Spinal cord (tissue), 9 donors: ENCODE measurements at regions not wholly inside any gene's neighbourhood (a gene's known extent, or its start where the extent isn't known, plus 50 kb on each side); places are given as distances from the start of the nearest gene placed in this dataset.

Source experiments
- DNase-seq, 6 donors: peaks; one replicate each; pipeline versions ENCODE4 v3.0.0 to v3.0.0-alpha.2; 2013 to 2015; ENCODE audit warnings: low spot score in 6 of 6, low read depth in 4 of 6
- H3K27ac ChIP-seq: one replicate; pipeline ENCODE4 v1.5.1; 2013; ENCODE audit warnings: low read depth, low read length, control low read depth
- H3K27me3 ChIP-seq: one replicate; pipeline ENCODE4 v1.6.1; 2013; ENCODE audit warnings: low read length; ENCODE audit not compliant: control insufficient read depth, insufficient read depth
- H3K36me3 ChIP-seq: one replicate; pipeline ENCODE4 v1.6.1; 2013; ENCODE audit warnings: low read length; ENCODE audit not compliant: control insufficient read depth, insufficient read depth
- H3K4me1 ChIP-seq: one replicate; pipeline ENCODE4 v1.6.1; 2013; ENCODE audit warnings: low read length; ENCODE audit not compliant: control insufficient read depth, insufficient read depth
- H3K4me3 ChIP-seq: one replicate; pipeline ENCODE4 v1.5.1; 2013; ENCODE audit warnings: low read depth, low read length, control low read depth
- H3K9me3 ChIP-seq: one replicate; pipeline ENCODE4 v1.6.1; 2013; ENCODE audit warnings: low read length; ENCODE audit not compliant: control insufficient read depth, insufficient read depth
- WGBS: methylation state at CpG from one replicate; pipeline ENCODE4 v1.1.5; 2013; ENCODE audit warnings: missing lambda C conversion rate; ENCODE audit not compliant: insufficient coverage; 5-methylcytosine and 5-hydroxymethylcytosine counted together
- donor health status: healthy.

DNA sequence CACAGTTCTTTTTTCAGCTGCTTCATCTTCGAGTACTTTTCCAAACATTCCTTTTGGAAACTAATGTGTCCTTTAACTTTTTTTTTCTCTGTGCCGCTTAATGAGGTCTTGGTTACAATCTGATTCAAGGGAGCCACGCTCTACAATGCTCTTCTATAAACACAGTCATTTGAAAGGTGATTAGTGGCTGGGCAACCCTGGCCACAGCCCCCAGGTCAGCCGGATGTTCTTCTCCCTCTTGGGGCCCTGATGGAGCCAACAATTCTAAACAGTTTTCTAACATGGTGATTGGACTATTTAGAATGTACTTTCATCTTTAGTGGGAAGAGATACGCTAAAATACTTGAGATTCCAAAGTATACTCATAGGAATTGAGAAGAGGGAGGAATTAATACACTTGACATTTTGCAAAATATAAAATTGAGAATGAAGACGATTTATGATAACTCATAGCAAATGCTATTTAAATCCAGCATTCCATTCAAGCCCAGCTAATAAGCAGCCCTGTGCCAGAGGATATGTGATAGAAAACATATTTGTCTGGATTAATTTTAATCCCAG is 83.7 kb upstream of the MBOAT2 start:
- H3K27me3 ChIP-seq: no peaks in the 10 kb centered on the region
- no peak overlapping the region for H3K27ac ChIP-seq
- peak in 1 of 6 donors; percentile 57 for DNase-seq
- H3K9me3 ChIP-seq: no peaks in the 10 kb centered on the region
- no peaks in the 10 kb centered on the region for H3K36me3 ChIP-seq
- peaks cover 3% of the 10 kb centered on the region for H3K4me1 ChIP-seq
- no peak overlapping the region for H3K4me3 ChIP-seq
- WGBS: no CpG with 5 or more reads among the region's 6 CpGs

GRCh38 chr2:9086465-9086864 is 83.0 kb upstream of the MBOAT2 start:
- Histone ChIP-seq H3K27me3 (no peaks in the 10 kb centered on the region), H3K36me3 (no peaks in the 10 kb centered on the region), H3K9me3 (no peaks in the 10 kb centered on the region), H3K4me1 (peaks cover 3% of the 10 kb centered on the region), H3K4me3 (no peak overlapping the region), H3K27ac (no peak overlapping the region)
- WGBS: no CpG with 5 or more reads among the region's 7 CpGs
- no peak for DNase-seq

- no peaks in the 10 kb centered on the region for H3K36me3 ChIP-seq
- no peaks in the 10 kb centered on the region for H3K27me3 ChIP-seq
- WGBS: 100% methylated on average over 1 of the region's 2 CpGs
- no peaks in the 10 kb centered on the region for H3K9me3 ChIP-seq
- peaks cover 3% of the 10 kb centered on the region for H3K4me1 ChIP-seq
- no peak overlapping the region for H3K27ac ChIP-seq
- H3K4me3 ChIP-seq: no peak overlapping the region
- no peak for DNase-seq
Observed at GRCh38 chr2:9085353-9085752, 81.9 kb upstream of the MBOAT2 start.

- WGBS: 63% methylated on average over 2 of the region's 3 CpGs
- Histone ChIP-seq H3K27ac (no peak overlapping the region), H3K27me3 (no peaks in the 10 kb centered on the region), H3K4me3 (no peak overlapping the region), H3K4me1 (peaks cover 3% of the 10 kb centered on the region), H3K36me3 (no peaks in the 10 kb centered on the region), H3K9me3 (no peaks in the 10 kb centered on the region)
- DNase-seq: no peak
Observed at GRCh38 chr2:9083287-9083686, 79.8 kb upstream of the MBOAT2 start.

GRCh38 chr2:9082158-9082557 is 78.7 kb upstream of the MBOAT2 start:
- Histone ChIP-seq H3K27ac (no peak overlapping the region), H3K9me3 (no peaks in the 10 kb centered on the region), H3K36me3 (no peaks in the 10 kb centered on the region)

DNA sequence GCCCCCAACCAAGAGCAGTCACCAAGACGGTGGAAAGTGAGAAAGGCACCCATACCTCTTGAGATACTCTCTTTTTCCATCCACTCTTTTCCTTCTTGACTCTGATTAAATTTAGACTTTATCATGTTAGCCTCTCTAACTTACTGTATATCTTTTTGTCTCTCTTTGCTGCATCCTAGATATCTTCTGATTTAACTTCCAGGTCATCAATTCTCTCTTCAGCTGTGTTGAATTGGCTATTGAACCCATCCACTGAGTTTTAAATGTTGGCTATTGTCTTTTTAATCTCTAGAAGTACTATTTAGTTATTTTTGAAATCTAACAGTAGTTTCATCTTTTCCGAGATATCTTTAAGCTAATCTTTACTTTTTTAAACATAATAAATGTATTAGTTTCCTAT is 78.3 kb upstream of the MBOAT2 start:
- DNase-seq: no peak
- Histone ChIP-seq H3K4me3 (no peak overlapping the region), H3K4me1 (no peaks in the 10 kb centered on the region), H3K27ac (no peak overlapping the region), H3K9me3 (no peaks in the 10 kb centered on the region), H3K36me3 (no peaks in the 10 kb centered on the region), H3K27me3 (no peaks in the 10 kb centered on the region)
- WGBS: no CpG with 5 or more reads among the region's 2 CpGs

More at GRCh38 chr2:9082158-9082557, 78.7 kb upstream of the MBOAT2 start:
- H3K4me3 ChIP-seq: no peak overlapping the region
- peaks cover 2% of the 10 kb centered on the region for H3K4me1 ChIP-seq
- H3K27me3 ChIP-seq: no peaks in the 10 kb centered on the region
- no peak for DNase-seq

DNA sequence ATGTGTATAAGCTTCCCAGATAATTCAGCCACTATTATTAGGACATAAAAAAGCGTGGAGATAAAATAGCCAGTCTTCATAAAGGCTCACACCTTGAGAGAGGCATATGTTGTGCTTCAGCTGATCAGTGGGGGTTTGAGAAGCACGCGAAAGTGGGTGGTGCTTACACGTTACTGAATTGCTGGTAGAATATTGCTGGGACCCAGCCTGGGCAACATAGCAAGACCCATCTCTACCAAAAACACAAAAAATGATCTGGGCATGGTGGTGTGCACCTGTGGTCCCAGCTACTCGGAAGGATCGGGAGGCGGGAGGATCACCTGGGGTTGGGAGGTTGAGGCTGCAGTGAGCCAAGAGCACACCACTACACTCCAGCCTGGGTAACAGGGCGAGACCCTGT is 74.9 kb upstream of the MBOAT2 start:
- WGBS: 100% methylated on average over 2 of the region's 8 CpGs
- H3K4me3 ChIP-seq: no peak overlapping the region
- no peaks in the 10 kb centered on the region for H3K9me3 ChIP-seq
- H3K4me1 ChIP-seq: no peaks in the 10 kb centered on the region
- DNase-seq: no peak
- no peaks in the 10 kb centered on the region for H3K27me3 ChIP-seq
- no peaks in the 10 kb centered on the region for H3K36me3 ChIP-seq
- no peak overlapping the region for H3K27ac ChIP-seq

- 50% methylated on average over 1 of the region's 2 CpGs for WGBS
- peak in 2 of 6 donors; percentile 13 to 58 for DNase-seq
- H3K4me1 ChIP-seq: no peaks in the 10 kb centered on the region
- no peak overlapping the region for H3K27ac ChIP-seq
- H3K4me3 ChIP-seq: no peak overlapping the region
- H3K27me3 ChIP-seq: no peaks in the 10 kb centered on the region
- H3K9me3 ChIP-seq: no peaks in the 10 kb centered on the region
- no peaks in the 10 kb centered on the region for H3K36me3 ChIP-seq
Observed at GRCh38 chr2:9077691-9078090, 74.2 kb upstream of the MBOAT2 start.

GRCh38 chr2:9076755-9077154 is 73.3 kb upstream of the MBOAT2 start:
- no peak for DNase-seq
- H3K4me1 ChIP-seq: no peaks in the 10 kb centered on the region
- H3K27ac ChIP-seq: no peak overlapping the region
- H3K27me3 ChIP-seq: no peaks in the 10 kb centered on the region
- no peaks in the 10 kb centered on the region for H3K9me3 ChIP-seq
- H3K36me3 ChIP-seq: no peaks in the 10 kb centered on the region
- no peak overlapping the region for H3K4me3 ChIP-seq
- no CpG with 5 or more reads among the region's 6 CpGs for WGBS

DNA sequence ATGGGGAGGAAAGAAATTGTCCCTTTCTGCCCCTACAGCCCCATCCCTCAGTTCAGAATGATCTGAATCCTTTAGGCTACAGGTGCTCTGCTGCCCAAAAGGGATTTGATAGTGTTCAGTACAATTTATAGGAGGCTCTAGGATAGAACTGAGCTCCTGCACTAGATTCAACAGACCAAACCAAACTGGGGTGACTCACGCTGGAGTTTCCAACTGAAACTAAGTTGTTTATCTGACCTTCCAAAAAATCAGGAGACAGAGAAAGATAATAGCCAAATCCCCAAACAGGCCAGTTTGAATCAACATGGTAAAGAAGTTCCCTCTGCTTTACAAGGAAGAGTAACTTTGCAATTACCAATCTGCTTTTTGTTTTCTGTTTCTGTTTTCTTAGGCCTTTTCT is 72.7 kb upstream of the MBOAT2 start:
- Histone ChIP-seq H3K4me1 (no peaks in the 10 kb centered on the region), H3K27ac (no peak overlapping the region), H3K9me3 (no peaks in the 10 kb centered on the region), H3K36me3 (no peaks in the 10 kb centered on the region), H3K27me3 (no peaks in the 10 kb centered on the region), H3K4me3 (no peak overlapping the region)
- DNase-seq: no peak
- 100% methylated on average over 1 of the region's 1 CpG for WGBS
